HG03457 (cell line): ENCODE measurements at regions not wholly inside any gene's neighbourhood (a gene's known extent, or its start where the extent isn't known, plus 50 kb on each side); places are given as distances from the start of the nearest gene placed in this dataset.
"Not testable (repeated sequence)": the region's sequence is repeated elsewhere in the genome, so short reads cannot be mapped to it uniquely, and the experiment has no call there.

ENCODE experiments used
- ATAC-seq: cut with Tn5 transposase; IDR thresholded peaks from one replicate; pipeline ENCODE4 v1.9.1; 2021; ENCODE audit warnings: moderate number of reproducible peaks; ENCODE audit not compliant: unreplicated experiment

DNA sequence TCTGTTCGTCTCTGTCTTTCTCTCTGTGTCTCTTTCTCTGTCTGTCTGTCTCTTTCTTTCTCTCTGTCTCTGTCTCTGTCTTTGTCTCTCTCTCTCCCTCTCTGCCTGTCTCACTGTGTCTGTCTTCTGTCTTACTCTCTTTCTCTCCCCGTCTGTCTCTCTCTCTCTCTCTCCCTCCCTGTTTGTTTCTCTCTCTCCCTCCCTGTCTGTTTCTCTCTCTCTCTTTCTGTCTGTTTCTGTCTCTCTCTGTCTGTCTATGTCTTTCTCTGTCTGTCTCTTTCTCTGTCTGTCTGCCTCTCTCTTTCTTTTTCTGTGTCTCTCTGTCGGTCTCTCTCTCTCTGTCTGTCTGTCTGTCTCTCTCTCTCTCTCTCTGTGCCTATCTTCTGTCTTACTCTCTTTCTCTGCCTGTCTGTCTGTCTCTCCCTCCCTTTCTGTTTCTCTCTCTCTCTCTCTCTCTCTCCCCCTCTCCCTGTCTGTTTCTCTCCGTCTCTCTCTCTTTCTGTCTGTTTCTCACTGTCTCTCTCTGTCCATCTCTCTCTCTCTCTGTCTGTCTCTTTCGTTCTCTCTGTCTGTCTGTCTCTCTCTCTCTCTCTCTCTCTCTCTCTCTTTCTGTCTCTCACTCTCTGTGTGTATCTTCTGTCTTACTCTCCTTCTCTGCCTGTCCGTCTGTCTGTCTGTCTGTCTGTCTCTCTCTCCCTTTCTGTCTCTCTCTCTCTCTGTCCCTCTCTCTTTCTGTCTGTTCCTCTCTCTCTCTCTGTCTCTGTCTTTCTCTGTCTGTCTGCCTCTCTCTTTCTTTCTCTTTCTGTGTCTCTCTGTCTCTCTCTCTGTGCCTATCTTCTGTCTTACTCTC is 2065.9 kb upstream of the TPTE start:
- not testable (repeated sequence) for ATAC-seq

DNA sequence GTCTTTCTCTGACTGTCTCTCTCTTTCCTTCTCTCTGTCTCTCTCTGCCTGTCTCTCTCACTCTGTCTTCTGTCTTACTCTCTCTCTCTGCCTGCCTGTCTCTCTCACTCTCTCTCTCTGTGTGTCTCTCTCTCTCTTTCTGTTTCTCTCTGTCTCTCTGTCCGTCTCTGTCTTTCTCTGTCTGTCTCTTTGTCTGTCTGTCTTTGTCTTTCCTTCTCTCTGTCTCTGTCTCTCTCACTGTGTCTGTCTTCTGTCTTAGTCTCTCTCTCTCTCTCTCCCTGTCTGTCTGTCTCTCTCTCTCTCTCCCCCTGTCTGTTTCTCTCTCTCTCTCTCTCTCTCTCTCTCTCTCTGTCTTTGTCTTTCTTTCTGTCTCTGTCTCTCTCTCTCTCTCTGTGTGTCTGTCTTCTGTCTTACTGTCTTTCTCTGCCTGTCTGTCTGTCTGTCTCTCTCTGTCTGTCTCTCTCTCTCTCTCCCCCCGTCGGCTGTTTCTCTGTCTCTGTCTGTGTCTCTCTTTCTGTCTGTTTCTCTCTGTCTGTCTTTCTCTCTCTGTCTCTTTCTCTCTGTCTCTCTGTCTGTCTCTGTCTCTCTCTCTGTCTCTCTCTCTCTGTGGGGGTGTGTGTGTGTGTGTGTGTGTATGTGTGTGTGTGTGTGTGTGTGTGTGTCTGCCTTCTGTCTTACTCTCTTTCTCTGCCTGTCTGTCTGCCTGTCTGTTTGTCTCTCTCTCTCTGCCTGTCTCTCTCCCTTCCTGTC is 2056.8 kb upstream of the TPTE start:
- ATAC-seq, result peak; percentile 88

DNA sequence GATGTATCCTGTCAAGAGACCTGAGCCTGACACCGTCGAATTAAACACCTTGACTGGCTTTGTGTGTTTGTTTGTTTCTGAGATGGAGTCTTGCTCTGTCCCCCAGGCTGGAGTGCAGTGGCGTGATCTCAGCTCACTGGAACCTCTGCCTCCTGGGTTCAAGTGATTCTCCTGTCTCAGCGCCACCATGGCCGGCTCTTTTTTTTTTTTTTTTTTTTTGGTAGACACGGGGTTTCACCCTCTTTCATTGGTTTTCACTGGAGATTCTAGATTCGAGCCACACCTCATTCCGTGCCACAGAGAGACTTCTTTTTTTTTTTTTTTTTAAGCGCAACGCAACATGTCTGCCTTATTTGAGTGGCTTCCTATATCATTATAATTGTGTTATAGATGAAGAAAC is 2054.7 kb upstream of the TPTE start:
- ATAC-seq, result not testable (repeated sequence)
